DMS53 (cell line): ENCODE measurements at regions not wholly inside any gene's neighbourhood (a gene's known extent, or its start where the extent isn't known, plus 50 kb on each side); places are given as distances from the start of the nearest gene placed in this dataset.
A peak's percentile ranks its signal among the peaks of the same experiment; 100 is the strongest.
"Not testable (repeated sequence)": the region's sequence is repeated elsewhere in the genome, so short reads cannot be mapped to it uniquely, and the experiment has no call there.

Experiments used
- DNase-seq: peaks from one replicate; lab custom pipeline; 2025; lab: John Stamatoyannopoulos, UW

- no peak for DNase-seq
These were observed 1487.7 kb upstream of the ADGRL3 start for GRCh38 chr4:59712470-59712869.

GRCh38 chr4:59724286-59724685 lies 1475.8 kb upstream of the ADGRL3 start:
- DNase-seq, result not testable (repeated sequence)

GRCh38 chr4:59727745-59728144 lies 1472.4 kb upstream of the ADGRL3 start:
- no peak for DNase-seq

GRCh38 chr4:59728496-59728895 lies 1471.6 kb upstream of the ADGRL3 start:
- no peak for DNase-seq

GRCh38 chr4:59729321-59729720 lies 1470.8 kb upstream of the ADGRL3 start:
- no peak for DNase-seq

GRCh38 chr4:59748433-59748832 lies 1451.7 kb upstream of the ADGRL3 start:
- DNase-seq, result no peak

GRCh38 chr4:59759082-59759825 lies 1440.9 kb upstream of the ADGRL3 start:
- DNase-seq, result no peak

GRCh38 chr4:59762344-59762743 lies 1437.8 kb upstream of the ADGRL3 start:
- DNase-seq, result no peak

- no peak for DNase-seq
These were observed 1429.4 kb upstream of the ADGRL3 start for GRCh38 chr4:59770601-59771264.

- DNase-seq, result no peak
These were observed 1427.4 kb upstream of the ADGRL3 start for GRCh38 chr4:59772641-59773139.

GRCh38 chr4:59780271-59780670 lies 1419.9 kb upstream of the ADGRL3 start:
- not testable (repeated sequence) for DNase-seq

- DNase-seq, result no peak
These were observed 1395.0 kb upstream of the ADGRL3 start for GRCh38 chr4:59805176-59805575.

- DNase-seq, result peak; percentile 15
These were observed 1385.6 kb upstream of the ADGRL3 start for GRCh38 chr4:59814402-59815010.

GRCh38 chr4:59818656-59819055 lies 1381.5 kb upstream of the ADGRL3 start:
- peak; percentile 62 for DNase-seq

- no peak for DNase-seq
These were observed 1376.8 kb upstream of the ADGRL3 start for GRCh38 chr4:59823311-59823710.

GRCh38 chr4:59825104-59825503 lies 1375.0 kb upstream of the ADGRL3 start:
- DNase-seq, result no peak

GRCh38 chr4:59831746-59832145 lies 1368.4 kb upstream of the ADGRL3 start:
- DNase-seq, result no peak

- no peak for DNase-seq
These were observed 1365.2 kb upstream of the ADGRL3 start for GRCh38 chr4:59834943-59835342.

GRCh38 chr4:59837751-59838150 lies 1362.4 kb upstream of the ADGRL3 start:
- no peak for DNase-seq

GRCh38 chr4:59838236-59838635 lies 1361.9 kb upstream of the ADGRL3 start:
- DNase-seq, result no peak

- DNase-seq, result no peak
These were observed 1358.4 kb upstream of the ADGRL3 start for GRCh38 chr4:59841698-59842097.

- DNase-seq, result no peak
These were observed 1351.7 kb upstream of the ADGRL3 start for GRCh38 chr4:59848457-59848856.
